ENCODE measurements at regions not wholly inside any gene's neighbourhood (a gene's known extent, or its start where the extent isn't known, plus 50 kb on each side); places are given as distances from the start of the nearest gene placed in this dataset.

- no peak for TF ChIP-seq CTCF (conservative IDR thresholded peaks at IDR 0.05)
- no peak for TF ChIP-seq ZFX (IDR thresholded peaks at IDR 0.05)
Observed at GRCh38 chr6:19771753-19772336, 65.3 kb upstream of the ID4 start.
